HG03457 (cell line): ENCODE measurements at regions not wholly inside any gene's neighbourhood (a gene's known extent, or its start where the extent isn't known, plus 50 kb on each side); places are given as distances from the start of the nearest gene placed in this dataset.

ENCODE experiments used
- ATAC-seq: cut with Tn5 transposase; IDR thresholded peaks from one replicate; pipeline ENCODE4 v1.9.1; 2021; ENCODE audit warnings: moderate number of reproducible peaks; ENCODE audit not compliant: unreplicated experiment

DNA sequence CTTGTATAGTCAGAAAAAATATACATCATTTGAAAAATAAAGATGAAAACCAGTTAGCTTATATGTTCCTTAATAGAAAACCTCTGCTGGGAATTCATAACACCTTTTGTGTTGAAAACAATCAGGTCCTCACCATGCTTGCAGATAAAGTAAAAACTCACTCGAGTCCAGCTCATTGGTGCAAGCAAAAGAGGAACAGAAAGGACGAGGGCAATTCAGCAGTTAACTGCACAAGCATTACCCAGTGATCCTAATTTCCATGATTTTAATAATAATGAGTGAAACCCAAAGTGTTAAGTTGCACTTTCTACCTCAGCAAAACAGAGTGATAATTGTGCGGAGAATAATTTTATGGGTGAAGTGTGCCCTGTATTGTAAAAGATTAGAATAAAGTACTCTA is 839.9 kb downstream of the BCL11A start:
- no peak for ATAC-seq

GRCh38 chr2:59711121-59711520 is 842.3 kb downstream of the BCL11A start:
- no peak for ATAC-seq

GRCh38 chr2:59706729-59707128 is 846.7 kb downstream of the BCL11A start:
- ATAC-seq = no peak

DNA sequence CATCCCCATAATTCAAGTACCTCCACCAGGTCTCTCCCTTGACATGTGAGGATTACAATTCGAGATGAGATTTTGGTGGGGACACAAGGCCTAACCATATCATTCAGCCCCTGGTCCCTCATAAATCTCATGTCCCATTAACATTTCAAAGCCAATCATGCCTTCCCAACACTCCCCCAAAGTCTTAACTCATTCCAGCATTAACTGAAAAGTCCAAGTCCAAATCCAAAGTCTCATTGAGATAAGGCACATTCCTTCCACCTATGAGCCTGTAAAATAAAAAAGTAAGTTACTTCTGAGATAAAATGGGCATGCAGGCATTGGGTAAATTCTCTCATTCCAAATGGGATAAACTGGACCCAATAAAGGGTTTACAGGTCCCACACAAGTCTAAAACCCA is 849.7 kb downstream of the BCL11A start:
- no peak for ATAC-seq

GRCh38 chr2:59702026-59702425 is 851.4 kb downstream of the BCL11A start:
- ATAC-seq = no peak

DNA sequence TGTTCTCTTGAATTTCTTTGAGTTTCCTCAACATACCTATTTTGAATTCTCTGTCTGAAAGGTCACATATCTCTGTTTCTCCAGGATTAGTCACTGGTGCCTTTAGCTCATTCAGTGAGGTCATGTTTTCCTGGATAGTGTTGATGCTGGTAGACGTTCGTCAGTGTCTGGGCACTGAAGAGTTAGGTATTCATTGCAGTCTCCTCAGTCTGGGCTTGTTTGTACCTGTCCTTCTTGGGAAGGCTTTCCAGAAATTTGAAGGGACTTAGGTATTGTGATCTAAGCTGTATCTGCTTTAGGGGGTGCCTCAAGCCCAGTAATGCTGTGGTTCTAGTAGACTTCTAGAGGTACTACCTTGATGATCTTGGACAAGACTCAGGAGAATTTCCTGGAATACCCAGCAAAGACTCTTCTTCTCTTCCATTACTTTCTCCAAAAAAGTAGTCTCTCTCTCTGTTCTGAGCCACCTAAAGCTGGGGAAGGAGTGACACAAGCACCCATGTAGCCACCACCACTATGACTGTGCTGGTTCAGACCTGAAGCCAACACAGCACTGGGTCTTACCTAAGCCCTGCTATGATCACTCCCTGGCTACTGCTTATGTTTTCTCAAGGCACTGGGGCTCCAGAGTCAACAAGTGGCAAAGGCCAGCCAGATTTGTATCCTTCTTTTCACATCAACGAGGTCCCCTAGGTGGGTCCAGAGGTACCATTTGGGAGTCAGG is 852.0 kb downstream of the BCL11A start:
- ATAC-seq = no peak

GRCh38 chr2:59694176-59694575 is 859.3 kb downstream of the BCL11A start:
- ATAC-seq = no peak

GRCh38 chr2:59693231-59693959 is 860.1 kb downstream of the BCL11A start:
- no peak for ATAC-seq

GRCh38 chr2:59691518-59692190 is 861.8 kb downstream of the BCL11A start:
- no peak for ATAC-seq

GRCh38 chr2:59690849-59691248 is 862.6 kb downstream of the BCL11A start:
- ATAC-seq = no peak

- no peak for ATAC-seq
These were observed 868.7 kb downstream of the BCL11A start for GRCh38 chr2:59684771-59685166.

GRCh38 chr2:59684116-59684770 is 869.2 kb downstream of the BCL11A start:
- no peak for ATAC-seq

DNA sequence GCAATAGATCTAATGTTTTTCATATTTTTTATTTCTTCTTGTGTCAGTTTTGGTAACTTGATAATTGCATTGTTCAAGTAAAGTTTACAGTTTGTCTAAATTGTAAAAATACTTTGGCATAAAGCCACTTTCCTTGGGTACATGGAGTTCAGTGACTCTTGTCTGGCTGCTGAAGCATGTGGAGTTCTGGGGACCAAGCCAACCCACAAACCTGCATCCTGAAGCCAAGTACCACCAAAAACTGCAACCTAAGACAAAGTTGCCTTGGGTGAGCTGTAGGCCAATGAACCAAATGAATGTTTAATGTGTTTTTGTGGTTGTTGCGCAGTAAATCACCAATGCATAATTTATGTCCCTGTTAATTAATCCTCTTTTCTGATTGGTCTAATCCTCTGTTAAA is 872.6 kb downstream of the BCL11A start:
- no peak for ATAC-seq

GRCh38 chr2:59677158-59677557 is 876.3 kb downstream of the BCL11A start:
- no peak for ATAC-seq

DNA sequence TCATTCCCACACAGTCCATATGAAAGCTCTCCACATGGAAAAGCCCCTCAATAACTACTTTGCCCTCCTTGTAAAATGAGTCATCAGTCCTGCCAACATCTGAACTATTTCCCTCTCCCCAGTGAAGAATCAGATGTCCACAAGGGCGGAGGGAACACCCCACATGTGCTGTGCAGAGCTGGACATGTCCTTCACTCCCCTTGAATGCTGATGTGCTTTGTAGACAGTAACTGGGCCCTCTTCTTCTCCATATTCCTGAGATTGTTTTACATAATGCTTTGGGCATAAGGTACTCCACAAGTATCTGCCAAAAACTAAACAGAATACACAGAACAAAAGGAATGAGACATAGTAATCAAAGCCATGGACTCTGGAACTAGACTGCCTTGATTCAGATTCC is 879.4 kb downstream of the BCL11A start:
- ATAC-seq = no peak

DNA sequence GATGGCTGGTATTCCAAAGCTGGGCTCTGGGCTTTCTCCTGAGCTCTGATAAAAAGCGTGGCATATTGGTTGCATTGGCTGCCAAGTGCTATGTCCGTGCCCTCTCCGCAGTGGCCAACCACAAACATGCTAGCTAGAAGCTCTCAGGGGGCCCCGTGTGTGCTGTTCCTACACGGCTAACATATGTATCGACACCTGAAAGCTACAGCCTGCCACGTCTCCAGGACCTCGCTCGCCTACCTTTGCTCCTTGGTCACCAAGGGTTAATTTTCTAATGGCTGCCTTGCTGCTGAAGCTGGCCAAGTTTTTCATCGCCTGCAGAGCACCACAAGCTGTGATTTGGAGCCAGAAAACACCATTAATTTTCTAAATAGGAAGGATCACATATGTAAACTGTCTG is 888.4 kb downstream of the BCL11A start:
- ATAC-seq = no peak

GRCh38 chr2:59662127-59662861 is 891.2 kb downstream of the BCL11A start:
- no peak for ATAC-seq

DNA sequence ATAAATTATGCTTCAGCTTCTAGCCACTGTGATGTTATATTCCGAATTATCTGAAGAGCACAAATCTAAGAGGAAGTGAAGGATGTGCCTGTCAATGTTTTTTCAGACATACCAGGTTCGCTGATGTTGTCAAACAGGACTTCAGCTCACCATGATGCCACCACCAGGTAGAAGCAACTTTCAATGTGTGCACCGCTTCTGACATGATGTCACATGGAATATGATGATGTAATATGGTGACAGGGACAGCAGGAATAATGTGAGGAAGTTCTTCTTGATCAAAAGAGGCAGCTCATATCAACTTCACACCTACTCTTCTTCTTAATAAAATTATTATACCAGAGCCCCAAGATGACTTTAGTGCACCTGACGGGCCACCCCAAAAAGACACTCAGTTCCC is 893.2 kb downstream of the BCL11A start:
- ATAC-seq = no peak

DNA sequence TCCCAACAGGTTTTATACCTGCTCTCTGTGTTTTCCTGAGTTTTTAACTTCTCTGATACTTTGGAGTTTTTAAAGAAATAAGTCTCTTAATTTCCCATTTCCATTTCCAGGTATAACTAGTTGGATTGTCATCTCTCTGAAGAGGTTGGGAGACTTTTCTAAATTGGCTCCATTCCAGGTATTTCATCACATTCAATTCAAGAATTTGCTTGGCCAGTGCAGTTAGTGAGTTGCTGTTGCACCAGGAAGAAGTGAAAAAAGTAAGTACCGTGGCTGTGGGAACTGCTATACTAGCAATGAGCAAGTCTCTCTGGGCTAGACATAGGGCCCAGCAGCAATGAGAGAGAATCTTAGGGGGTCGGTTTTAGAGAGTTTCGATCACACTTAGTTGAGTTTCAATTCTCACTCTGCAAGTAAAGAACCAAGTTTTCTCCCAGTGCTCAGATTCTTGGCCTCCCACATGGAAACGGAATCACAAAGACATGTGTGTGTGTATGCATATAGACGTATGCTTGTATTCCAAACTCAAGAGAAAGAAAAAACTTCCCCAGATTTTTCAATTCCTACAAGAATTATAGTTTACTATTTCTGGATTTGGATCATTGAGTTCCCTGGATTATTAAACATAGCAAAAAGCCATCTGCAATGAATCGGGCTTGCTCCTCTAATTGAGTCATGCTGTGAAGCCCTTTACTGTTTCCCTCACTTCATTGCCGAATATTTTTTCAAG is 894.4 kb downstream of the BCL11A start:
- ATAC-seq = no peak

GRCh38 chr2:59655809-59656208 is 897.6 kb downstream of the BCL11A start:
- ATAC-seq = no peak
